ENCODE measurements at regions not wholly inside any gene's neighbourhood (a gene's known extent, or its start where the extent isn't known, plus 50 kb on each side); places are given as distances from the start of the nearest gene placed in this dataset.

- TF ChIP-seq GATA2 (IDR thresholded peaks at IDR 0.05; ENCODE audit: low read depth, low read length) (no peak), GATA3 (IDR thresholded peaks at IDR 0.05; ENCODE audit: low read depth, low read length) (no peak)
Observed at GRCh38 chr13:40381935-40382764, 284.3 kb downstream of the FOXO1 start.

Measured in SH-SY5Y (cell line).